Activated CD8-positive, alpha-beta memory T cell treated with anti-CD3 and anti-CD28 coated beads, Interleukin-2, amount 50 U/mL, for 24 hours (primary cell): ENCODE measurements at regions not wholly inside any gene's neighbourhood (a gene's known extent, or its start where the extent isn't known, plus 50 kb on each side); places are given as distances from the start of the nearest gene placed in this dataset.

Experiments used
- DNase-seq: peaks from one replicate; pipeline ENCODE4 v3.0.0-alpha.2; 2020; ENCODE audit errors: extremely low read depth

- DNase-seq, result no peak
Measured at GRCh38 chrX:20325786-20326388, 59.2 kb upstream of the RPS6KA3 start.

GRCh38 chrX:20322887-20323286 lies 56.2 kb upstream of the RPS6KA3 start:
- DNase-seq, result no peak

GRCh38 chrX:20320461-20321159 lies 53.9 kb upstream of the RPS6KA3 start:
- no peak for DNase-seq

GRCh38 chrX:20319054-20319453 lies 52.3 kb upstream of the RPS6KA3 start:
- DNase-seq, result no peak

DNA sequence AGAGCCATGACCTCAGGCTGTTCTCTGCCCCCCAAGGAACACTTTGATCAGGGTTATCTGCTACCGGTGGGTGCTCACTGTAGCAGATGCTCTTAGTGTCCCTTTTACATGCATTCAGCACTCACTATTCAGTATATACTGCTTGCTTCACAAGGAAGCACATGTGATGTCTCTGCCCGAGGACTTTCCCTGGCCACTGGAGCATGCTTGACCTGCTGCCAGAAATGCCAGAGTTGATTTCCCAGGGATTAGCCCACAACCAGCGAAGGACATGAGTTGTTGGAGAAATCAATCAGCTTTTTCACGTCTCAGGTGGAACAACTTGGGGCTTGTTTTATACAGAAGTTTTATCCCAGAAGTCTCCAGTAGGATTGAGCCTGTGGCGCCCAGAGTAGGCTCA lies 51.2 kb upstream of the RPS6KA3 start:
- no peak for DNase-seq
